AG04450 (cell line): ENCODE measurements at regions not wholly inside any gene's neighbourhood (a gene's known extent, or its start where the extent isn't known, plus 50 kb on each side); places are given as distances from the start of the nearest gene placed in this dataset.

ENCODE experiments used
- CTCF ChIA-PET: fragments of 300-600, 350-600 bp; formaldehyde crosslinking; extraction: SDS; loops from one replicate; lab custom pipeline; 2022; ENCODE audit warnings: antibody characterized with exemption, inconsistent platforms; lab: Charles Lee
- POLR2A ChIA-PET: fragments of 350-600 bp; formaldehyde crosslinking; extraction: SDS; loops from one replicate; lab custom pipeline; 2021; ENCODE audit warnings: antibody characterized with exemption, inconsistent platforms; lab: Yijun Ruan, JAX
- DNase-seq: peaks from one replicate; pipeline ENCODE4 v3.0.0-alpha.2; 2011; ENCODE audit warnings: low read depth, low spot score
- H3K27ac ChIP-seq: one replicate; pipeline ENCODE4 v1.5.1; 2012; ENCODE audit warnings: low read depth, low read length, control low read depth
- H3K27me3 ChIP-seq: one replicate; pipeline ENCODE4 v1.6.0; 2012; ENCODE audit warnings: low read length; ENCODE audit not compliant: control insufficient read depth, insufficient read depth
- H3K4me3 ChIP-seq: 2 replicates; pipeline ENCODE4 v1.5.1; 2011; ENCODE audit warnings: mild to moderate bottlenecking, low read depth, low read length, control low read depth
- H3K9me3 ChIP-seq: 2 replicates; pipeline ENCODE4 v1.5.1; 2012; ENCODE audit warnings: low read length; ENCODE audit not compliant: control insufficient read depth, insufficient read depth
- CTCF ChIP-seq: IDR thresholded peaks from 2 replicates; pipeline ENCODE4 v1.5.1; 2011; ENCODE audit warnings: low read depth, low read length, control low read depth, inconsistent platforms

GRCh38 chr7:131115340-131115739 lies 212.3 kb upstream of the MKLN1 start:
- Histone ChIP-seq H3K27me3 (no peaks in the 10 kb centered on the region), H3K27ac (no peak overlapping the region), H3K9me3 (peaks cover 10% of the 10 kb centered on the region), H3K4me3 (no peak overlapping the region)
- CTCF ChIA-PET: no interaction called here
- no peak for DNase-seq
- POLR2A ChIA-PET: no interaction called here
- no peak for TF ChIP-seq CTCF

DNA sequence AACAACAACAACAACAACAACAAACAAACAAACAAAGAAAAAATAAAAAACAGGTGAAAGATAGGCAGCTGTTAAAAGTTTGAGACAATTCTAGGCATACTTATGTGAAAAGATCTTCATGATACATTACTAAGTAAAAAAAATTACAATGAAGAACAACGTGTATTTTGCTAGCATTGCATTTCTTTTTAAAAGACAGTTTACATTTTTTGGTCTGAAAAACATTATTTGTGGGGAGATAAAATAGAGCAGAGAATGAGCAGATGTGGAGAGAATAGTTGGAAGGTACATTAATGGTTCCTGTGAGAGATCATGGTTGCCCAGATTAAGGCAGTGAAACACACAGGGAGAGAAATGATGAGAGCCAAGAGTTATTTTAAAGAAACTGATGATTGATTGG lies 210.2 kb upstream of the MKLN1 start:
- Histone ChIP-seq H3K27ac (no peak overlapping the region), H3K9me3 (peaks cover 10% of the 10 kb centered on the region), H3K4me3 (no peak overlapping the region), H3K27me3 (no peaks in the 10 kb centered on the region)
- TF ChIP-seq CTCF: no peak
- CTCF ChIA-PET: no interaction called here
- no peak for DNase-seq
- POLR2A ChIA-PET: no interaction called here

DNA sequence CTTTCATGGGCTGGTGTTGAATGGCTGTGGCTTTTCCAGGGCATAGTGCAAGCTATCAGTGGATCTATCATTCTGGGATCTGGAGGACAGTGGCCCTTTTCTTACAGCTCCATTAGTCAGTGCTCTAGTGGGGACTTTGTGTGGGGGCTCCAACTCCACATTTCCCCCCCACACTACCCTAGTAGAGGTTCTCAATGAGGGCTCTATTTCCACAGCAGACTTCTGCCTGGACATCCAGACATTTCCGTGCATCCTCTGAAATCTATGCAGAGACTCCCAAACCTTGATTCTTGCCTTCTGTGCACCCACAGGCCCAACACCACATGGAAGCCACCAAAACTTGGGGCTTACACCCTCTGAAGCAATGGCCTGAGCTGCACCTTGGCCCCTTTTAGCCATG lies 208.3 kb upstream of the MKLN1 start:
- POLR2A ChIA-PET: no interaction called here
- CTCF ChIA-PET: no interaction called here
- TF ChIP-seq CTCF: no peak
- Histone ChIP-seq H3K27ac (no peak overlapping the region), H3K27me3 (no peaks in the 10 kb centered on the region), H3K9me3 (peaks cover 10% of the 10 kb centered on the region), H3K4me3 (no peak overlapping the region)
- DNase-seq: no peak

GRCh38 chr7:131122394-131122793 lies 205.3 kb upstream of the MKLN1 start:
- no peak for DNase-seq
- H3K9me3 ChIP-seq: peaks cover 10% of the 10 kb centered on the region
- CTCF ChIA-PET: no interaction called here
- no peak overlapping the region for H3K4me3 ChIP-seq
- no peak for TF ChIP-seq CTCF
- POLR2A ChIA-PET: no interaction called here
- peaks cover 2% of the 10 kb centered on the region for H3K27me3 ChIP-seq
- H3K27ac ChIP-seq: no peak overlapping the region

- DNase-seq: no peak
- CTCF ChIA-PET: interaction anchor here (1.3 kb wide), 1 partner anchor 227 kb away, joined by 3 read pairs; no protein-coding TSS in a partner anchor
- peaks cover 2% of the 10 kb centered on the region for H3K27me3 ChIP-seq
- H3K9me3 ChIP-seq: peaks cover 8% of the 10 kb centered on the region
- H3K4me3 ChIP-seq: no peak overlapping the region
- no peak for TF ChIP-seq CTCF
- no peak overlapping the region for H3K27ac ChIP-seq
- POLR2A ChIA-PET: no interaction called here
Measured at GRCh38 chr7:131124001-131124629, 203.6 kb upstream of the MKLN1 start.
